ENCODE measurements at regions not wholly inside any gene's neighbourhood (a gene's known extent, or its start where the extent isn't known, plus 50 kb on each side); places are given as distances from the start of the nearest gene placed in this dataset.

DNA sequence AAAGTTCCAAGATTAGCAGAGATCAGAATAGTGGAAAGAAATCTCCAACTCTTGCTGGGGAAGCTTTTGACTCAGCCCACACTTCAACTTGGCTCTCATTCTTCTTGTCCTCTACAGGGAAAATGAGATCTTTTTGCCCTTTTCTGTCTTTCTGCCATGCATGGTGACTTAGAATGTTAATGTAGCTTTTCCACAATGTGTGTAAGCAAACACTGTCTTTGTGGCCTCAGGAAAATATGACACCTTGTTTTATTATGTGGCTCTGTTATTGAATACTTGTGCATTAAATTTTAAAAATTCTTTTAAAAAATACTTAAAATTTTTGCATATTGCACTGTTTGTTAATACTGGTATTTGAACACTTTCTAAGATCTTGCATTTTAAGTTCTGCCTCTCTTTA is 65.4 kb upstream of the WDR75 start:
- Histone ChIP-seq H3K56ac (ENCODE audit: low read length) (no peak overlapping the region), H3K9ac (ENCODE audit: low read length) (no peak overlapping the region)
- DNase-seq = no peak

DNA sequence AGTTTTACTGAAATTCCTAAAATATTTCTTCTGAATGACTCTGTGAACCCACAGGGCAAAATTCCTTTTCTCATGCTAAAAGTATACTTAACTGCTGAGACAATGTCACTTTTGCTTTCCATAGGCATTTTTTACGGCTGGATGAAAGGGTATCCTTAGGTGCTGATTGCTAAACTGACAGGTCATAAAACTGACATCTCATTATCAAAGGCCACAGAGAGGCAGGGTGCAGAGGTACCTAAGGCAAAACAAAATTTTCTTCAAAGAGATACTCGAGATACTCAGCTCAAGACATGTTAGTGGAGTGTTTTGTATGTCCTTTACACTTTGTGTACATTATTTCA is 62.0 kb upstream of the WDR75 start:
- H3K18ac ChIP-seq (ENCODE audit: low read length) = no peak overlapping the region
- no peak overlapping the region for H3K56ac ChIP-seq (ENCODE audit: low read length)
- no peak overlapping the region for H2BK15ac ChIP-seq (replicated peaks; ENCODE audit: low read depth)
- WGBS (ENCODE audit: extremely low coverage, insufficient coverage, low lambda C conversion rate) = no CpG with 5 or more reads among the region's 2 CpGs
- H3K27ac ChIP-seq (ENCODE audit: low read depth, low read length) = no peak overlapping the region
- no peak overlapping the region for H3K4me3 ChIP-seq (ENCODE audit: low read length)
- H3K23ac ChIP-seq (ENCODE audit: low read length) = no peak overlapping the region
- DNase-seq = peak; percentile 89
- no peak overlapping the region for H3K9ac ChIP-seq (ENCODE audit: low read length)
- no peak overlapping the region for H4K8ac ChIP-seq (ENCODE audit: low read depth, low read length)
- no peak overlapping the region for H2AK5ac ChIP-seq (ENCODE audit: low read length)
- H3K4me1 ChIP-seq (ENCODE audit: control insufficient read depth, low read depth, low read length) = no peaks in the 10 kb centered on the region
- no peaks in the 10 kb centered on the region for H3K27me3 ChIP-seq (ENCODE audit: insufficient read depth, low read length, poor library complexity)
- H3K4ac ChIP-seq (ENCODE audit: low read depth, low read length) = no peak overlapping the region
- H2BK120ac ChIP-seq (ENCODE audit: low read depth, low read length) = no peak overlapping the region
- no peaks in the 10 kb centered on the region for H3K79me1 ChIP-seq (ENCODE audit: low read length)
- no peak overlapping the region for H3K4me2 ChIP-seq (ENCODE audit: low read length)
- no peaks in the 10 kb centered on the region for H3K36me3 ChIP-seq (ENCODE audit: control insufficient read depth, insufficient read depth, low read length)
- H2BK5ac ChIP-seq (ENCODE audit: low read length) = no peak overlapping the region
- no peak overlapping the region for H4K5ac ChIP-seq (ENCODE audit: low read length)
- H3K79me2 ChIP-seq (ENCODE audit: control insufficient read depth, insufficient read depth, low read length) = no peaks in the 10 kb centered on the region

More for the DNA sequence above, 65.4 kb upstream of the WDR75 start:
- Histone ChIP-seq H4K8ac (ENCODE audit: low read depth, low read length) (no peak overlapping the region), H3K4ac (ENCODE audit: low read depth, low read length) (no peak overlapping the region), H3K27ac (ENCODE audit: low read depth, low read length) (no peak overlapping the region), H2AK5ac (ENCODE audit: low read length) (no peak overlapping the region), H3K36me3 (ENCODE audit: control insufficient read depth, insufficient read depth, low read length) (no peaks in the 10 kb centered on the region), H3K27me3 (ENCODE audit: insufficient read depth, low read length, poor library complexity) (no peaks in the 10 kb centered on the region), H2BK5ac (ENCODE audit: low read length) (no peak overlapping the region), H2BK120ac (ENCODE audit: low read depth, low read length) (no peak overlapping the region), H4K5ac (ENCODE audit: low read length) (no peak overlapping the region), H3K4me2 (ENCODE audit: low read length) (no peak overlapping the region), H3K79me2 (ENCODE audit: control insufficient read depth, insufficient read depth, low read length) (no peaks in the 10 kb centered on the region), H3K79me1 (ENCODE audit: low read length) (no peaks in the 10 kb centered on the region), H3K18ac (ENCODE audit: low read length) (no peak overlapping the region), H3K4me3 (ENCODE audit: low read length) (no peak overlapping the region), H3K4me1 (ENCODE audit: control insufficient read depth, low read depth, low read length) (no peaks in the 10 kb centered on the region), H3K23ac (ENCODE audit: low read length) (no peak overlapping the region), H2BK15ac (replicated peaks; ENCODE audit: low read depth) (no peak overlapping the region)

DNA sequence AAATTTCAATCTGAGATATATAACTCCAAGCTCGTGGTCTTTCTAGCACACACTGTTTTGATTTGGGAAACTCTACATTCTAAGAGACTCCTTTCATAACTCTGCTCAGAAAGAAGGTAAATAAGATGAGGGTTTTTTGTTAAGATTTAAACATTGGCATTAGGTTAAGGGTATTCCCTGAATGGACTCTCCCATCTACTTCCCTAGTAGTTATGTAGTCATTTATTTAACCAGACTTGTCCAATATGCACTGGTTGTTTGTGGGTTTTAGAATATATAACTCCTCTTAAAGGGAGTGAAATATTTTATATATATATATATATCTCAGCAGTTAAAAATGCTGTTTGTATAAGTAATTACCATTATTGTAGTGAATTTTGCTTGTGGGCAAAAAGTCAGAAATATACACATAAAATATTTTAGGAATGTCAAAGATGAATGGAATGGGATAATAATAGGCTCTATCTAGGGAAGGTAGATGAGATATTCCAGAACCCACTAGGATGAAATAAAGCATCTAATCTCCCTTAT is 61.5 kb upstream of the WDR75 start:
- WGBS (ENCODE audit: extremely low coverage, insufficient coverage, low lambda C conversion rate) = no CpG with 5 or more reads among the region's 1 CpG
- no peak overlapping the region for H3K4me3 ChIP-seq (ENCODE audit: low read length)

DNA sequence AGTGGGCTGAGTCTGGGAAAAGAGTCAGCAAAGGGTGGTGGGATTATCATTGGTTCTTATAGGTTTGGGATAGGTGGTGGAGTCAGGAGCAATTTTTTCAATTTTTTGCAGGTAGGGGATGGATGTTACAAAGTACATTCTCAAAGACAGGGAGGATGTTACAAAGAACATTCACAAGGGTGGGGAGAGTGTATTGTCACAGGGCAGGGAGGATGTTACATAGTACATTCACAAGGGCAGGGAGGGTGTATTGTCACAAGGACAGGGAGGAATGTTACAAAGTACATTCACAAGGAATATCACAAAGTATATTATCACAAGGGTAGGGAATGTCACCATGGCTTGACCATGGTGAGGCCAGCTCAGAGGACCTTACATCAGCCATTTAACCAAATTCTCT is 58.6 kb upstream of the WDR75 start:
- H3K4ac ChIP-seq (ENCODE audit: low read depth, low read length) = no peak overlapping the region
- H4K5ac ChIP-seq (ENCODE audit: low read length) = no peak overlapping the region
- no peaks in the 10 kb centered on the region for H3K79me2 ChIP-seq (ENCODE audit: control insufficient read depth, insufficient read depth, low read length)
- no peaks in the 10 kb centered on the region for H3K27me3 ChIP-seq (ENCODE audit: insufficient read depth, low read length, poor library complexity)
- H2BK5ac ChIP-seq (ENCODE audit: low read length) = no peak overlapping the region
- H3K27ac ChIP-seq (ENCODE audit: low read depth, low read length) = no peak overlapping the region
- H3K4me1 ChIP-seq (ENCODE audit: control insufficient read depth, low read depth, low read length) = no peaks in the 10 kb centered on the region
- DNase-seq = no peak
- no peak overlapping the region for H3K4me2 ChIP-seq (ENCODE audit: low read length)
- H3K56ac ChIP-seq (ENCODE audit: low read length) = no peak overlapping the region
- H2AK5ac ChIP-seq (ENCODE audit: low read length) = no peak overlapping the region
- H3K36me3 ChIP-seq (ENCODE audit: control insufficient read depth, insufficient read depth, low read length) = no peaks in the 10 kb centered on the region
- no peak overlapping the region for H3K23ac ChIP-seq (ENCODE audit: low read length)
- H3K9ac ChIP-seq (ENCODE audit: low read length) = no peak overlapping the region
- H3K79me1 ChIP-seq (ENCODE audit: low read length) = no peaks in the 10 kb centered on the region
- no peak overlapping the region for H3K18ac ChIP-seq (ENCODE audit: low read length)
- H3K4me3 ChIP-seq (ENCODE audit: low read length) = no peak overlapping the region
- no peak overlapping the region for H2BK120ac ChIP-seq (ENCODE audit: low read depth, low read length)
- no peak overlapping the region for H4K8ac ChIP-seq (ENCODE audit: low read depth, low read length)
- H2BK15ac ChIP-seq (replicated peaks; ENCODE audit: low read depth) = no peak overlapping the region

More for the DNA sequence above, 61.5 kb upstream of the WDR75 start:
- Histone ChIP-seq H3K4me1 (ENCODE audit: control insufficient read depth, low read depth, low read length) (no peaks in the 10 kb centered on the region), H3K56ac (ENCODE audit: low read length) (no peak overlapping the region), H3K23ac (ENCODE audit: low read length) (no peak overlapping the region), H3K27me3 (ENCODE audit: insufficient read depth, low read length, poor library complexity) (no peaks in the 10 kb centered on the region), H2BK120ac (ENCODE audit: low read depth, low read length) (no peak overlapping the region), H4K5ac (ENCODE audit: low read length) (no peak overlapping the region), H3K27ac (ENCODE audit: low read depth, low read length) (no peak overlapping the region), H3K18ac (ENCODE audit: low read length) (no peak overlapping the region), H3K79me1 (ENCODE audit: low read length) (no peaks in the 10 kb centered on the region), H2BK15ac (replicated peaks; ENCODE audit: low read depth) (no peak overlapping the region), H4K8ac (ENCODE audit: low read depth, low read length) (no peak overlapping the region), H2BK5ac (ENCODE audit: low read length) (no peak overlapping the region), H3K4ac (ENCODE audit: low read depth, low read length) (no peak overlapping the region), H3K4me2 (ENCODE audit: low read length) (no peak overlapping the region), H3K9ac (ENCODE audit: low read length) (no peak overlapping the region), H3K36me3 (ENCODE audit: control insufficient read depth, insufficient read depth, low read length) (no peaks in the 10 kb centered on the region), H3K79me2 (ENCODE audit: control insufficient read depth, insufficient read depth, low read length) (no peaks in the 10 kb centered on the region), H2AK5ac (ENCODE audit: low read length) (no peak overlapping the region)
- DNase-seq = no peak

DNA sequence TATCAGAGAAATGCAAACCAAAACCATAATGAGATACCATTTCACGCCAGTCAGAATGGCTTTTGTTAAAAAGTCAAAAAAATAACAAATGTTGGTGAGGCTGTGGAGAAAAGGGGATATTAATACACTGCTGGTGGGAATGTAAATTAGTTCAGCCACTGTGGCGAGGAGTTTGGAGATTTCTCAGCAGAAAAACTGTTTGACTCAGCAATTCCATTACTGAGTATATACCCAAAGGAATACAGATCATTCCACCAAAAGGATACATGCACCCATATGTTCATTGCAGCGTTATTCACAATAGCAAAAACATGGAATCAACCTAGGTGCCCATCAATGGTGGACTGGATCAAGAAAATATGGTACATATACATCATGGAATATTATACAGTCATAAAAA is 54.5 kb upstream of the WDR75 start:
- H2BK5ac ChIP-seq (ENCODE audit: low read length) = no peak overlapping the region
- no peaks in the 10 kb centered on the region for H3K36me3 ChIP-seq (ENCODE audit: control insufficient read depth, insufficient read depth, low read length)
- H3K4me1 ChIP-seq (ENCODE audit: control insufficient read depth, low read depth, low read length) = no peaks in the 10 kb centered on the region
- no peak overlapping the region for H3K56ac ChIP-seq (ENCODE audit: low read length)
- H4K8ac ChIP-seq (ENCODE audit: low read depth, low read length) = no peak overlapping the region
- DNase-seq = no peak
- no peak overlapping the region for H3K4me2 ChIP-seq (ENCODE audit: low read length)
- no peak overlapping the region for H2BK15ac ChIP-seq (replicated peaks; ENCODE audit: low read depth)
- no peak overlapping the region for H2AK5ac ChIP-seq (ENCODE audit: low read length)
- WGBS (ENCODE audit: extremely low coverage, insufficient coverage, low lambda C conversion rate) = no CpG with 5 or more reads among the region's 3 CpGs
- no peaks in the 10 kb centered on the region for H3K79me1 ChIP-seq (ENCODE audit: low read length)
- no peak overlapping the region for H3K23ac ChIP-seq (ENCODE audit: low read length)
- no peaks in the 10 kb centered on the region for H3K27me3 ChIP-seq (ENCODE audit: insufficient read depth, low read length, poor library complexity)
- H3K9ac ChIP-seq (ENCODE audit: low read length) = no peak overlapping the region
- H3K27ac ChIP-seq (ENCODE audit: low read depth, low read length) = no peak overlapping the region
- H2BK120ac ChIP-seq (ENCODE audit: low read depth, low read length) = no peak overlapping the region
- H3K18ac ChIP-seq (ENCODE audit: low read length) = no peak overlapping the region
- H4K5ac ChIP-seq (ENCODE audit: low read length) = no peak overlapping the region
- H3K79me2 ChIP-seq (ENCODE audit: control insufficient read depth, insufficient read depth, low read length) = no peaks in the 10 kb centered on the region
- no peak overlapping the region for H3K4me3 ChIP-seq (ENCODE audit: low read length)
- no peak overlapping the region for H3K4ac ChIP-seq (ENCODE audit: low read depth, low read length)

DNA sequence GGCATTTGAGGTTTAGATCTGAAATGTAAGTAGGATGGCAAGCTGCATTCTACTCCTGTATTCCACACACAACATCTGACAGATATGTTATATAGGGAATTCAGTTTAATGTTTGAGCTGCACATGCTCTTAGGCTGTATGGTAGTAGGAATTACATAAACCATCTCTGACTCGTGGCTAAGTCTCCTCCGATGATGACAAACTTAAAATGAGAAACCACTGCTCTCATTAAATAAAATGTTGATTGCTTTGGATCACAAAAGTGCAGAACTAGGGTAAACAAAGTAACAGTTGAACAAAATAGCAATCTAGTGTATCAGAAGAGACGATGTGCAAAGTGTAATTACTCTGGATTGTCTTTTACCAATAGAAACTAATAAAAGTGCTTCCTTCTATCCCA is 50.1 kb upstream of the WDR75 start:
- H3K4ac ChIP-seq (ENCODE audit: low read depth, low read length) = no peak overlapping the region
- H3K23ac ChIP-seq (ENCODE audit: low read length) = no peak overlapping the region
- no peak overlapping the region for H3K4me2 ChIP-seq (ENCODE audit: low read length)
- H3K4me1 ChIP-seq (ENCODE audit: control insufficient read depth, low read depth, low read length) = no peaks in the 10 kb centered on the region
- DNase-seq = no peak
- no peaks in the 10 kb centered on the region for H3K27me3 ChIP-seq (ENCODE audit: insufficient read depth, low read length, poor library complexity)
- no peak overlapping the region for H3K27ac ChIP-seq (ENCODE audit: low read depth, low read length)
- no CpG with 5 or more reads among the region's 3 CpGs for whole genome bisulfite sequencing (ENCODE audit: extremely low coverage, insufficient coverage, low lambda C conversion rate)
- no peak overlapping the region for H3K4me3 ChIP-seq (ENCODE audit: low read length)
- no peak overlapping the region for H3K9ac ChIP-seq (ENCODE audit: low read length)
- H3K56ac ChIP-seq (ENCODE audit: low read length) = no peak overlapping the region
- no peak overlapping the region for H3K18ac ChIP-seq (ENCODE audit: low read length)
- no peak overlapping the region for H2BK15ac ChIP-seq (replicated peaks; ENCODE audit: low read depth)
- no peaks in the 10 kb centered on the region for H3K36me3 ChIP-seq (ENCODE audit: control insufficient read depth, insufficient read depth, low read length)
- H3K79me2 ChIP-seq (ENCODE audit: control insufficient read depth, insufficient read depth, low read length) = no peaks in the 10 kb centered on the region
- no peak overlapping the region for H2BK120ac ChIP-seq (ENCODE audit: low read depth, low read length)
- H3K79me1 ChIP-seq (ENCODE audit: low read length) = no peaks in the 10 kb centered on the region
- H4K8ac ChIP-seq (ENCODE audit: low read depth, low read length) = no peak overlapping the region
- no peak overlapping the region for H2BK5ac ChIP-seq (ENCODE audit: low read length)
- H4K5ac ChIP-seq (ENCODE audit: low read length) = no peak overlapping the region
- H2AK5ac ChIP-seq (ENCODE audit: low read length) = no peak overlapping the region

Measured in mesendoderm (in vitro differentiated cells).